Activated T-cell treated with anti-CD3 and anti-CD28 coated beads for 48 hours (primary cell): ENCODE measurements at regions not wholly inside any gene's neighbourhood (a gene's known extent, or its start where the extent isn't known, plus 50 kb on each side); places are given as distances from the start of the nearest gene placed in this dataset.

Experiments used
- DNase-seq: peaks from one replicate; pipeline ENCODE4 v3.0.0-alpha.2; 2020; ENCODE audit warnings: low read depth

DNA sequence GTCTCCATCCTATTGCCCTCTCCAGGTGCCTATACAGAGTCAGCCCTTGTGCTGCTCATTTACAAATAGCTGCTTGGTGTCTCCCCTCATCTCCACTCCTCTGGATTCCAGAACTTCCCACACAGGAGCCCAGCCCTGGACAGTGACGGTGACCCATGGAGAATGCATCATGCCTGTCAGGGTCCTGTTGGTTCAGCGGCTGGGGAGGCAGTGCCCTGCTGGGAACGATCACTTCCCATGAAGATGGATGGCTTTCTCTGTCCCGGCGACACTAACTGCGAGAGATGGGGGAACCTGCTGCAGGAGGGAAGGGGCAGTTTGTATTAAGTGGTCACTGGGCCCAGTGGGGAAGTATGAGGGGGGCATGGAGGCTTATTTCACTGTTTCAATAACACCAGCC lies 395.0 kb upstream of the TBX3 start:
- no peak for DNase-seq

DNA sequence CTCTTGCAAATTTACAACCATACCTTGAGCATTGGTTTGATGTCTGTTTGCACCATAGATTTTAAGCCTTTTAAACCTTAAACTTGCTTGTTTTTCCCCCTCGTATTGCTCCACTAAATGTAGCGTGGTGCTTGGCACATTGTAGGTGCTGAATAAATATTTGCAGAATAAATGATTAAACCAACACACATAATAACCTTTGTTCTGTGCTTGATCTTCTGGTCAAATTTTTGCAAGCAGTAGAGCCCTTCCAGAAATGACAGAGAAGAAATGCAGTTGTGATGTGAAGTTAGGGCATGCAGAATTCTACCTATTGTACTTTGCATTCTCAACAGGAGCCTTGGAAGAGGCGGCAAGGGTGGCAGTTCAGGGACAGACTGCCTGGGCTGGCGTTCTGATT lies 394.4 kb upstream of the TBX3 start:
- DNase-seq, result no peak

DNA sequence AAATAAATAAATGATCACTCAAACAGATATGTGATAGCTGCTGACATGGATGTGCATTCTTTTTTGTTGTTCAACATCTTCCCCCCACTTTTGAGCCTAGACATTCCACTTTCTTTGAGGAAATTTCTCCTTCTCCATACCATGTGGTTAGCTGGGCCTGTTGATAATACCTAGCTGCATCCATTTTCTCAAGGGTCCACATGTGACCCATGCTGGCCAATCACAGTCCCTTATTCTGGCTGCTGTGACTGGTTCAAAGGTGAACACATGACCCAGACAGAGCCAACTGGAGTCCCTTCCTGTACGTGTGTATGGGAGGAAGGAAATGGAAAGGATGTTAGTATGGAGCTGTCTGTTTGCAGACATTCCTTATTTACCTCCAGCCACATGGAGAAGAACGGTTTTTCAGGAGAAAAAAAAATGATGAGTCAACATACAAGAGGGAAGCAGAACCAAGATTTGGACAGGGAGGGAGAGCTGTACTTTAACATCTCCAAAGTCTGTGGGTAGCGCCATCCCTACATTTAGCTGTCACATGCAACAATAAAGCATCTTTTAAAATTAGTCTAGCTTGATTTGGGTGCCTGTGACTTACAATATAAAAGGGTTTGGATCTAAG lies 391.7 kb upstream of the TBX3 start:
- no peak for DNase-seq

DNA sequence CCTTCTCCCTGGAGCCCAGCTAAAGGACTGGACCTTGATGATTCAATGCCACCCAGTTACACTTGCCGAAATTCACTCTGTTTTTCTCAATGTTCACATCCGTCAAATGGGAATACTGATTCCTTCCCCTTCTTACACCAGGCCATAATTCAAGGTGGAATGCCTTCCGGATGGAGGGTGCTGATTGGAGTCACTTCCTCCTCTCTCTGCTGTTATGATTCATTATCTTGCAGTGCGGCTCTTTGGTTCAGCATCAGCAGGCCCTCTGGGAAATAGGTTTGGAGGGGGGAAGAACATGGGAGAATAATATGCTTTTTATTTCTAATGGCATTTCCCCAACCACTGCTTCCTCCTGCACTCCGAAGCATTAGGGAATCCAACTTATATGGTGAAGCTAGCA lies 390.6 kb upstream of the TBX3 start:
- DNase-seq, result no peak

DNA sequence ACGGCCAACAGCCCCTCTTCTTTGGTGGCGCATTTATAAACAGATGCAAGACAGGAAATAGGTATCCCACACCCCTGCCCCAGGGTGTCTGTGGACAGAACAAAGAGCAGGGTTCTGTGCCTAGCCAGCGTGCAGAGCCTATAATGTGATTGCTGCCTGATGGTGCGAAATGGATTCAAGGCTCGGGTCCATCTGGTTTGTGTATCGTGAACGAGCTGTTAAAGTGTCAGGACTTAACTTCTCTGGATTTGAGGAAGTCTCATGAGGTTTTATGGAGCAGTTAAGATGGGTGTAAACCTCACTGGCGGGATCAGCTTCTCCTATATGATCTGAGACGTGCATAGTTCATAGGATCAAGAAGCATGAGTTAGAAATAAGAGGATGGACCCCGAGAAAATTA lies 388.7 kb upstream of the TBX3 start:
- no peak for DNase-seq

DNA sequence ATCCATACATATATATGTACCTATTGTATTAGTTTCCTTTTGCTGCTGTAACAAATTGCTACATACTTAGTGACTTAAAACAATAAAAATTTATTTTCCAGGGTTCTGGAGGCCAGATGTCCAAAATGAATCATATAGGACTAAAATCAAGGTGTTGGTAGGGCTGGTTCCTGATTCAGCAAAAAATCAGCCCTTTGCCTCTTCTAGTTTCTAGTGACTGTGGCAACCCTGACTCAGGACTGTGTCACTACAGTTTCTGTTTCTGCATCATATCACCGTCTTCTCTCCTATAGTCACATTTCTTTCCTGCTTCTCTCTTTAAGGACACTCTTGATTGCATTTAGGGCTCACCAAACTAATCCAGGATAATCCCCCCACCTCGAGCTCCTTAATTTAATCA lies 386.3 kb upstream of the TBX3 start:
- no peak for DNase-seq

DNA sequence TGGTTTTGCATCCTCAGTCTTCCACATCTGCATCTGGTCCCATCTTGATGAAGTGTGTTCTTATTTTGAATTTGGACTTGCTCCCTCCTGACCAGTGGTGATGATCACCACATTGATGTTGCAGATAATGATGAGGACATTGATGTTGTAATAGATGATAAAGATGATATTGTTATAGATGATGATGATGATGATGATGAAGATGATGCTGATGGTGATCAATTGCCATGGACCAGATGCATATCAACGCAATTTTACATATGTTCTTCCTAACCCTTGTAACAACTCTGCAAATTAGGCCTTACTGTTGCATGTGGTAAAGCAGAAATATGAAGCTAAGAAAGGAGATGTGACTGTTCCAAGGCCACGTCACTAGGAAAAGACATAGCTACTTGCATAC lies 380.3 kb upstream of the TBX3 start:
- DNase-seq, result no peak

DNA sequence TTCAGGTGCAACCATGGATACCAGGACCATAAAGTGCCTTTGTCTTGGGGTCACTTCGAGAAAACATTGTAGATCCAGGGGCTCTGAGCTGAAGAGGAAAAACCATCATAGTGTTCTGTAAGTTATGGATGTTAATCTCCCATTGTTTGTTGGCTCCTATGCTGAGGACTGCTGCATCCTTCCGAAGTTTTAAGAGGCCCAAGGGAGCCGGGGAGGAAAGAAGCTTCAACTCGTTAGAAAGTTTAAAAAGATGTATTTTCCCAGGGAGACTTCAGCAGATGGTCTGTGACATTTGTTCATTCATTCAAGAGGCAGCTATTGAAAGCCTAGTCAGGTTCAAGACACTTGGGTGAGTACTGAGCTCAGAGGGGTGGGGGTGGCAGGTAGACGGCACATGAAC lies 378.8 kb upstream of the TBX3 start:
- DNase-seq, result no peak

DNA sequence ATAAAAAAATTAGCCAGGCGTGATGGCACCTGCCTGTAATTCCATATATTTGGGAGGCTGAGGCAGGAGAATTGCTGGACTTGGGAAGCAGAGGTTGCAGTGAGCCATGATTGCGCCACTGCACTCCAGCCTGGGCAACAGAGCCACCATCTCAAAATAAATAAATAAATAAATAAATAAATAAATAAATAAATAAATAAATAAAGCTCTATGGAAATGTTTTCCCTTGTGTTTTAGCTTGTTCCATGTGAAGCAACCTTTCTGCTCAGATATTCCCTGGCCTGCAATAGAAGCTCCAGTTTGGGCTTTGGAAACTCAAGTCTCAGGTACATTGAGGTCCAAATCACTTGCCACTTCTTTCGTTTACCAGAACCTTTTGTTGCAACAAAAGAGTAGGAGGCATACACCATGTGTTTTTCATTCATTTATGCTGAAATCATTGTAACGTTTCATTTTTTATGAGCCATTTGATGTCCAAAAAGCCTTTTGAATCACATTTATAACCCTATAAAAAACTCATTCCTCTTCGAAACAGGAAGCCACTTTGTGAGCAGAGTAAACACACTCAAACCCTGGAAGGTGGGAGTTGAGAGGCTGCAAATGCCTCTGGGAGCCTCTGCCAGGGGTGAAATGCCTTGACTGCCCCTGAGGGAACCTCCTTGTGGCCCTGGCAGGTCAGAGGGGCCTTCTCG lies 376.6 kb upstream of the TBX3 start:
- DNase-seq, result no peak

DNA sequence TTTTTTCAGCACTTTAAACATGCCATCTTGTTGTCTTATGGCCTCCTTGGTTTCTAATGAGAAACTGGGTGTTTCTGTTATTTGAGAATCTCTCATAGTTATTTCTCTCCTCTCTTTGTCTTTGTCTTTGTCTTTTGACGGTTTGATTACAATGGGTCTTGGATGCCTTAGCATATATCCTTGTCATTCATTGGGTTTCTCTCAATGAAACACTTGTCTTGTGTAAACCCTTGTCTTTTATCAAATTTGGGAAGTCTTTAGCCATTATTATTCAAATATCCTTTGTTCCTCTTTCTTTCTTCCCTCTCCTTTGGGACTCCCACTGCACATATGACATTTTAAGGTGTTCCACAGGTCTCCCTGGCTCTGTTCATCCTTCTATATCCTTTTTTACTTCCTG lies 373.5 kb upstream of the TBX3 start:
- no peak for DNase-seq

DNA sequence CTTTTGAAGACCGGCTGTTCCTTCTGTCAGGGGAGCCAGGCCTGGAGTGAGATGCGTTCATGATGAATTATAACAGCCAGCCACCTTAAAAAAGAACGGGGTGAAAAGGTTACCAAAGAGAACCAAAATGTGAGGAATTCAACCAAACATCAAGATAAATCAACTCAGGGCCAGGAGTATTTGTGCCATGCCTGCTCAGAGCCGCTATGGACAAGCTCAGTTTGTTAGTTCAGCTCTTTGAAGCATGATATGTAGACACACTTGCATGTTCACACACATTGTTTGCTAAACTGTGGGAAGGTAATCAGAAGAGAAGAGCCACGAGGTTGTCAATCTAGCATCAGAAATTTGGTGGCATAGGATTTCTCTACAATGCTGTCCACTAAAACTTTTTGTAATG lies 367.4 kb upstream of the TBX3 start:
- DNase-seq, result no peak

DNA sequence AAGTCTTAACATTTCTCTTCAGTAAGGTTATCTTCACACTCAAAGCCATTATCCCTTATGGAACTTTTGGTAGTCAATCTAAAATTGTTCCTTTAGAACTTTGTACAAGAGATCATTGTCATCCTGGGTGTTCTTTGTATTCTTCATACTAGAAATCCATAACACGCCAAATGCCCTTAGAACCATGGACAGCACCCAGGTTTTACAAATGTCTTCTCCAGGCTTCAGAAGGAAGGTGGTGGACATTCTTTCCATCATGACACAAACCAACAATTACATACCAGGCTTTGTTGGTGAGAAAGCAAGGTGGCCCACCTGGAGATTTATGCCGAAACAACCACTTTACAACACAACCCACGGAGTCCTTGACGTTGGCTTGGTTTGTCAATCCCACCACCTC lies 365.6 kb upstream of the TBX3 start:
- DNase-seq, result no peak

DNA sequence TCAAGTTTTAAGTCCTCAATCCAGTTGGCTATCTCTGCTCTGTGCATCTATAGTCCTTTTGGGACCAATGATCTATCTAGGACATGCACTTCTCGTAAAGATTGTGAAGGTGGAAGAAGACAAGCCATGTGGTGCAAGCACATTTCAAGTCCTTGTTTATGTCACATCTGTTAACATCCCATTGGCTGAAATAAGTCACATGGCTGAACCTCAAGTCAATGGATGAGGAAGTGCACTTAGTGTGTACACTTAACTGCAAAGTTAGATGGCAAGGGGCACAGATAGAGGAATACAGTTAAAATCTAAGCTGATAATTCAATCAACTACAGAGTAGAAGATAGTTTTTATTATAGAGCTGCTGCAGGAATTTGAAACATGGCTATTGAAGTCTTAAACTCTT lies 362.8 kb upstream of the TBX3 start:
- DNase-seq, result no peak

DNA sequence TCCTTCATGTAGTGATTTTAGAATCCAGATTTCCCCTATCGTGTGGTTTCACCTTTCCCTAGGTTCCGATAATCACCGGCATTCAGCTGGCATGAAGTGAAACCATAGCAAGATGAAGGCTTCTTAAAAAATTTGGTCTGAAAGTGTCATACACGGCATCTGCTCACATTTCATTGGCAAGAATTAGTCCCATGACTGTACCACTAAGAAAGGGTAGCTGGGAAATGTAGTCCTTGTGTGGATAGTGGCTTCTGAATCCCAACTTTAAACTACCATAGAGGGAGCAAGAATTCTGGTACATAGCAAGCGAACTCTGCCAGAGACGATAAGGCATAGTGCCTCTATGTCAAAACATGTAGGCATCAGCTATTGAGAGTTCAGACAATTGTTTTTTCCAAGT lies 360.1 kb upstream of the TBX3 start:
- no peak for DNase-seq

DNA sequence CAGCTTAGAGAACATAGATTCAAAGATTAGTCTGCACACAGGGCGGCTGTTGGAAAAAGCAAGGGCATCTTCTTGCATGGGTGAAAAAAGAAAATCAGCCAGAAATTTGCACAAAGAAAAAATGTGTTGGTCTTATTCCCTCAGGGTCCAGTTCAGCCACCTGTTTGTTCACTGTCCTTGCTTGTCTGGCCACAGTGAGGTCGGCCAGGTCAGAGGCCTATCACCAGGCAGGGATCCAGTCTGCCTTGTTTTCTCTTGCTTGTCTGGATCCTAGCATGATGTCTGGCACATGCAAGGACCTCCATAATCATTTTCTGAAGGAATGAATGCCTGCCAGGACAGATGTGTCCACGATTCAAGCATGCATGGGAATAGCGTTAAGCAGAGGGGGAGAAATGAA lies 359.1 kb upstream of the TBX3 start:
- no peak for DNase-seq

DNA sequence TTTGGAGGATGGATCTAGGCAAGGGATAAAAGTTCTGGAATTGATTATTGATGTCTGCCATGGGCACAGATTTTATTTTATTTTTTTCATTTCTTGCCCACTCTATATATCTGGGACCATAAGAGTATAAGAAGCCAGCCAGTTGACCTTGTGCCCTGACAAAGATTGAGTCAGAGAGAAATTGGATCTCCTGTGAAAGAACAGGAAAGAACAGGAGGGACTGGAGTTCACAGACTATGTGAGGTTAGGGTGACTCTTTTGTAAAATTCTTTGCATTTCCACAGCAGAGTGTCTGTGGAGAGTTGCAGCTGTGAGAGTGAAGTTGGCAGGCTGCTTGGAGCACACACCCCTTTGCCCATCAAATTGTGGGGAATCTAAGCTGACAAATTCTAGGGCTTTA lies 358.4 kb upstream of the TBX3 start:
- DNase-seq, result no peak

DNA sequence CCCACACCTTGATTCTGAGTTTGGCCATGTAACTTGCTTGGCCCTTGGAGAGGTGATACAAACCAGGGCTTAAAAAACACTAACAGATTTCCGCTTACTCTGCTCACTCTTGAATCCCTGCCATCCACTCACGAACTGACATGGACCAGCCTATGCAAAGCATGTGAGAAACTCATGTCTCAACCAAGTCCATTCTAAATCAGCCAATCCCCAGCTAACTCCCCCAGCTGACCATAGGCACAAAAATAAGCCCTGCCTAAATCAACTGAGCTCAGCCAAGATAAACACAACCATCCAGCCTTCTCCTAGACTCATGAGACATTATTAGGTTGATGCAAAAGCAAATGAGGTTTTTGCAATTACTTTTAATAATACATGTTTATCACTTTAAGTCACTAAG lies 353.9 kb upstream of the TBX3 start:
- no peak for DNase-seq

DNA sequence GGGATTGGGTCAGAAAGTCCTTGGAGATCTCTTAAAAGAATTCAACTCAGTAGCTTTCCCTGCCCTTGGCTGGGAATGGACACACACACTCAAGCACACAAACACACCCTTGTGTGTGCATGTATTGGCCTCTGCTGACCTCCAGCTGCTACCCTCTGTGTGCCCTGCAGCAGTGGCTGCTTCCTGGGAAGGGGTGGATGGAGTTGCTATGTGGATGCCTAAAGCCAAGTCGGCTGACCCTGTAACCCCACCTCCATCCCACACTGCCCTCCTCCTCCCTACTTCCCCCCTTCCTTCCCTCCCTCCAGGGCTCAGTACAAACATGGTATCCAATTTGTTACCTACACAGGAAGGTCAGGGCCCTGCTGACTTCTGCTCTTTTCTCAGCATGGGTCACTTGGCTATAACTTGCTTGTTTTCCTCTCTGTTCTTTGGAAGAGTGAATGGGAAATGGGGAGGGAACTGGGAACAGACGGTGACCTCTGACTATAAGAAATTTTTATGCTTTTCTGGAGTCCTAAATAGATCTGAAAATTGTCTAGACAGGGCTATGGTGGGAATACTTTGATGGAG lies 351.6 kb upstream of the TBX3 start:
- DNase-seq, result no peak

DNA sequence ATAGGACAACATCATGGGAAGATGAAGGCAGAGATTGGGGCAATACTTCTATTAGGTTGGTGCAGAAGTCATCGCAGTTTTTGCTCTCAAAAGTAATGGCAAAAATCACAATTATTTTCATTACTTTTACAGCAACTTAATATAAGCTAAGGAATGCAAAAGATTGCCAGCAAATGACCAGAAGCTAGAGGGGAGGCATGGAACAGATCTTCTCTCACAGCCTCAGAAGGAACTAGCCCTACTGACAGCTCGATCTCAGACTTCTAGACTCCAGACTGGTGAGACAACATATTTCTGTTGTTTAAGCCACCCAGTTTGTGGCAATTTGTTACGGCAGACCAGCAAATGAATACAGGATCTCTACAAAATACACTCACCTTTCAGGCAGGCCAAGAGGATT lies 348.5 kb upstream of the TBX3 start:
- DNase-seq, result no peak

DNA sequence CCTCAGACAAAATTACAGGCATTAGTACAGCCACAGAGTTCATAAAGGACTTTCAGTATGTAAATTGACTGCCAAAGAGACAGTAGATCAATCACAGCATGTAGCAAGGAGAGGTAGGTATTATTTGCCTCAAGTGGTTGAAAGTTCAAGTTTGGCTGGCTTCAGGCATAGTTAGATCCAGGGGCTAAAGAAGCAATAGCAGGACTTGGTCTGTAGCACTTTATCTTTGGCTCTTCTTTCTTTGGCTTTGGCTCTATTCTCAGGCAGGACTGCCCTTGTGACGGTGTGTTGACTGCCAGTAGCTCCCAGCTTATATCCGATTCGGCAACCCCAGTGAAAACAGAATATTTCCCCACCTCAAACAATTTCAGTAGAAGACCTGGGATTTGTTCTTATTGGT lies 346.0 kb upstream of the TBX3 start:
- DNase-seq, result no peak

DNA sequence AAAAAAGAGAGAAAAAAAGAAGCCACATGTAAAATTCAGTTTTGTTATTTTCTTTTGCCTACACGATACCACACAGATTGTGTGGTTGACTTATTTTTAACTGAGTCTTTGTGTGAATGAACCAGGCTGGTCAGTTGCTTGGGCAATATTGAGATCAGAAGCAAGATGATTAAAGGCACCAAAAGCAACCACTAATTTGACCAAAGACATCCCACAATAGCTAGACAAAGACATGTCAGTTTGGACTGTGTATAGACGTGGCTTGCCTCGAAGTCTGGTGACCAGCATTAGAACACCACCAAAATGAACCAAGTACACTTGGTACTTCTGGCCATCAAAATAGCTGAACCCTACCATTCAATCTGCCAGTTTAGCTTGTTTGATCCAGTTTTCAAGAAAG lies 340.6 kb upstream of the TBX3 start:
- no peak for DNase-seq

DNA sequence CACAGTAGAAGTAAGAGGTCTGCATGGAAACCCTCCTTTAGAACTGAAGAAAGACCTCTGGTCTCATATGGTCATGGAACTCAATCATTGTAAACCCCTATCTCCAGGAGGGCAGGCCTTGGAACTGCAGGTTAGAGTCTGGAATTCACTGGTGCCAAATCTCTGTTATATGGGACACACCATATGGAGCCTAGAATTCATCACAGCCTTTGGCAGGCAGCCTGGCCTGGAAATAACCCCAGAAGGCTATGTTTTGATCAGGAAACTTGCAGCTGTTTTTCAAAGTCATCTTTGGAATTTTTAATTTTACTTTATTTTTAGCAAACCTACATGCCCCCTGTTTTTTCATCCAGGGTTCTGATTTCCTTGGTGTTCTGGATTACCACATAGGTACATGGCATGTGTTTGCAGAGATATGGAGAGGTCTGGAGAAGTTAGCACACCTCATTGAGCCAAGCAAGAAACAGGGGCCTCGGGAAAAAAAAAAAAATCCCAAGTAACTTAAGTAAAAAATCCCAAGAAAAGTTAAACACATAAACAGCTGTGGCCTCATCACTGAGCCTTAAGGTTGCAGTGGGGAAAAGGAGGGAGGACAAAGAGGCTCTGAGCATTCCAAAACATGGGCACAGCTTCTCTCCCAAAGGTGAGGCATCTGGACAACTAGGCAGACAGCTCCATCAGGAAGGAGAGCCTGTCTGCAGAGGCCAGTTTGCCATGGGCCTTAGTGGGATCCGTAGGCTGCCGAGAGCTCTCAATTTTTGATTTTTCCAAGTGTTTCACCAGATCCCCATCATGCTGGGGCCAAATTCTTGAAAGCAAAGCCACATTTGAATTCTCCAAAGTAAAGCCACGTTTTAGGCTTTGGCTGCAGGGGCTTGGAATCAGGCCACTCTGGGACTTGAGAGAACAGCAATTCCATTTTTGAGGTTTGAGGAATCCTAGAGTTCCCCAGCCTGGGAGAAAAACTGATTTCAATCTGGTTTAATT lies 339.6 kb upstream of the TBX3 start:
- no peak for DNase-seq

DNA sequence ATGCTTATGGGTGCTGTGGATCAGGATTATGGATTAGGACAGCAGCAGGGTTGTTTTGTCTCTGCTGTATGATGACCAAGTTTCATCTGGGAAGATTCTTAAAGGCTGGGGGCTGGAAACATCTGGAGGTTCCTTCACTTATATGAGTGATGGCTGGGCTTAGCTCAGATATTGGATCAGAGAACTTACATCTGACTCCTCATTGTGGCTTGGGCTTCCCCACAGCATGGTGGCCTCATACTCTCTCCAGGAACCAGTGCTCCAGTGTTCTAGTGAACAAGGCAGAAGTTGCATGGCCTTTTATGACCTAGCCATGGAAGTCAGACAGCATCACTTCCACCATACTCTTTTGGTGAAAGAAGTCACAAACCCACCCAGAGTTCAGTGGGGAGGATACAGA lies 336.1 kb upstream of the TBX3 start:
- no peak for DNase-seq
